ENCODE measurements at regions not wholly inside any gene's neighbourhood (a gene's known extent, or its start where the extent isn't known, plus 50 kb on each side); places are given as distances from the start of the nearest gene placed in this dataset.
"Not testable (repeated sequence)": the region's sequence is repeated elsewhere in the genome, so short reads cannot be mapped to it uniquely, and the experiment has no call there.

DNA sequence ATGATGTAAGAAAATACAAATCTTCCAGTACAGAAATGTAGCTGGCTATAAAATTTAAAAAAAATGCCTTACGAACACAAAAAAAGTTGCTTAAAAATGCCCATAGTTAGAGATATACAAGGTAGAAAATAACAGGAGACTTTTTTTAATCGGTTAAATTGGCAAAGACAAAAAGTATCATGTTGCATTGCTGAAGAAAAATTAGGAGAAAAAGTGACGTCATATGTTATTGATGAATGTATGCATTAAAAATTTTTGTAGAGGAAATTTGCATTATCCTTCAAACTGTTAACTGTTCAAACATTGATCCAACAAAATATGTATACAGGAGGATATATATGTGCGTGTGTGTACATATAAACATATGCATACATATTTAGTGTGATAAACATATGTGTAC, 1634.4 kb upstream of the PCDH7 start:
- WGBS, 5 donors, result 83 to 93% (median 88%) methylated on average over 4 of the region's 4 CpGs
- Histone ChIP-seq H3K9me3 (no peaks in the 10 kb centered on the region), H3K27ac (no peak overlapping the region), H3K4me3 (no peak overlapping the region), H3K27me3 (no peaks in the 10 kb centered on the region), H3K36me3 (no peaks in the 10 kb centered on the region), H3K4me1 (no peaks in the 10 kb centered on the region)
- no peak for TF ChIP-seq POLR2A (IDR thresholded peaks at IDR 0.05)
- TF ChIP-seq, protein P1, sequence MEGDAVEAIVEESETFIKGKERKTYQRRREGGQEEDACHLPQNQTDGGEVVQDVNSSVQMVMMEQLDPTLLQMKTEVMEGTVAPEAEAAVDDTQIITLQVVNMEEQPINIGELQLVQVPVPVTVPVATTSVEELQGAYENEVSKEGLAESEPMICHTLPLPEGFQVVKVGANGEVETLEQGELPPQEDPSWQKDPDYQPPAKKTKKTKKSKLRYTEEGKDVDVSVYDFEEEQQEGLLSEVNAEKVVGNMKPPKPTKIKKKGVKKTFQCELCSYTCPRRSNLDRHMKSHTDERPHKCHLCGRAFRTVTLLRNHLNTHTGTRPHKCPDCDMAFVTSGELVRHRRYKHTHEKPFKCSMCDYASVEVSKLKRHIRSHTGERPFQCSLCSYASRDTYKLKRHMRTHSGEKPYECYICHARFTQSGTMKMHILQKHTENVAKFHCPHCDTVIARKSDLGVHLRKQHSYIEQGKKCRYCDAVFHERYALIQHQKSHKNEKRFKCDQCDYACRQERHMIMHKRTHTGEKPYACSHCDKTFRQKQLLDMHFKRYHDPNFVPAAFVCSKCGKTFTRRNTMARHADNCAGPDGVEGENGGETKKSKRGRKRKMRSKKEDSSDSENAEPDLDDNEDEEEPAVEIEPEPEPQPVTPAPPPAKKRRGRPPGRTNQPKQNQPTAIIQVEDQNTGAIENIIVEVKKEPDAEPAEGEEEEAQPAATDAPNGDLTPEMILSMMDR (IDR thresholded peaks at IDR 0.05), result no peak
- no peak for TF ChIP-seq POLR2AphosphoS5 (IDR thresholded peaks at IDR 0.05)
- no peak for TF ChIP-seq EP300 (IDR thresholded peaks at IDR 0.05)
- DNase-seq, result no peak
- intact Hi-C loops (cut with DNase I; ENCODE audit: low total_unique reads), result no loop called here

DNA sequence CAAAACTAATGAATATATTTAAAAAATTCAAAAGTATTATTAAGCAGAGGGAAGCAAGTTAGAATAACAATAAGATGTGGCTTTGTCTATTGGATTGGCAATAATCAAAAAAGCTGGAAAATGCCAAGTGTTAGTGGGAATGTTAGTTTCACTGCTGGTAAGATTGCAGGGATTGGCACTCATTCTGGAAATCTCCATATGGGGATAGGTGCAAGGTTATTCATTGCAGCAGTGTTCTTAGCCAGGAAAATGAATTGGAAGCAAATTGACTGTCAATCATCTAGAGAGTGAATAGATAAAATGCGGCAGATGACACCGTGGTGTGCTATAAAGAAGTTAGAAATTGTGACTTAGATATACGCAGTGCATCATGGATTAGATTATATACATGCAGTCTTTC, 1615.5 kb upstream of the PCDH7 start:
- TF ChIP-seq EP300 (IDR thresholded peaks at IDR 0.05) (no peak), POLR2A (IDR thresholded peaks at IDR 0.05) (no peak), POLR2AphosphoS5 (IDR thresholded peaks at IDR 0.05) (no peak)
- TF ChIP-seq, protein P1 (IDR thresholded peaks at IDR 0.05), result no peak
- Histone ChIP-seq H3K4me3 (no peak overlapping the region), H3K27me3 (no peaks in the 10 kb centered on the region), H3K36me3 (no peaks in the 10 kb centered on the region), H3K27ac (no peak overlapping the region), H3K4me1 (no peaks in the 10 kb centered on the region), H3K9me3 (no peaks in the 10 kb centered on the region)
- DNase-seq, result no peak
- intact Hi-C loops (cut with DNase I; ENCODE audit: low total_unique reads), result no loop called here
- 87 to 97% (median 94%) methylated on average over 3 of the region's 3 CpGs for whole genome bisulfite sequencing, 5 donors

DNA sequence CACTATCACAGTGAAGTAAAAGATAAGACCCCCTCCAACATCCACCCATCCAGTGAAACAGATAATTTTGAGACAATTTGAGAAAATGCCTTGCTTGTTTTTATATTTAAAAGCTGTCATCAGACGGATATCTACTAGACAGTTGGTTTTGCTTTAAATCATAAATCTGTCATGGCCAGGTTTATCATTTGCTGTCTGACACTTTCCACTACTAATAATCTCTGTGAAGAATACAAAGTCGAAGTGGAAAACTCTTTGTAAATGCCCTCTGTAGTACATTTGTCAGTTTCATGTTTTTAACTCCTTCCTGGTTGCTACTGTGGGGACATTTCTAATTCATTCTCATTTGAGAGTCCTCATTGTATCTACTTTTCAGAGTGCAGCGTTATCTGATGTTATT, 1606.2 kb upstream of the PCDH7 start:
- TF ChIP-seq EP300 (IDR thresholded peaks at IDR 0.05), result no peak
- TF ChIP-seq, protein P1 (IDR thresholded peaks at IDR 0.05), result no peak
- no peak for TF ChIP-seq POLR2AphosphoS5 (IDR thresholded peaks at IDR 0.05)
- TF ChIP-seq POLR2A (IDR thresholded peaks at IDR 0.05), result no peak
- 45 to 62% (median 56%) methylated on average over 3 of the region's 3 CpGs for WGBS, 5 donors
- Histone ChIP-seq H3K4me3 (no peak overlapping the region), H3K27me3 (no peaks in the 10 kb centered on the region), H3K9me3 (peaks cover 0 to 8% (median 3%) of the 10 kb centered on the region in 4 donors), H3K4me1 (no peaks in the 10 kb centered on the region), H3K36me3 (no peaks in the 10 kb centered on the region), H3K27ac (no peak overlapping the region)
- no peak for DNase-seq
- intact Hi-C loops (cut with DNase I; ENCODE audit: low total_unique reads), result no loop called here

DNA sequence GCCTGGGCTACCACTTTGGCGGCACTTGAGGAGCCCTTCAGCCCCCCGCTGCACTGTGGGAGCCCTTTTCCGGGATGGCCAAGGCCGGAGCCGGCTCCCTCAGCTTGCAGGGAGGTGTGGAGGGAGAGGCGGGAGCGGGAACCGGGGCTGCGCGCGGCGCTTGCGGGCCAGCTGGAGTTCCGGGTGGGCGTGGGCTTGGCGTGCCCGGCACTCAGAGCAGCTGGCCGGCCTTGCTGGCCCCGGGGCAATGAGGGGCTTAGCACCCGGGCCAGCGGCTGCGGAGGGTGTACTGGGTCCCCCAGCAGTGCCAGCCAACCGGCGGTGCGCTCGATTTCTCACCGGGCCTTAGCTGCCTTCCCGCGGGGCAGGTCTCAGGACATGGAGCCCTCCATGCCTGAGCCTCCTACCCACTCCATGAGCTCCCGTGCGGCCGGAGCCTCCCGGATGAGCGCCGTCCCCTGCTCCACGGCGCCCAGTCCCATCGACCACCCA, 1602.9 kb upstream of the PCDH7 start:
- 95 to 98% (median 97%) methylated on average over 22 to 38 of the region's 38 CpGs for WGBS, 5 donors
- H3K27me3 ChIP-seq; H3K4me3 ChIP-seq; H3K36me3 ChIP-seq; H3K27ac ChIP-seq; H3K9me3 ChIP-seq; DNase-seq; H3K4me1 ChIP-seq; intact Hi-C loops (cut with DNase I; ENCODE audit: low total_unique reads): not testable (repeated sequence)

DNA sequence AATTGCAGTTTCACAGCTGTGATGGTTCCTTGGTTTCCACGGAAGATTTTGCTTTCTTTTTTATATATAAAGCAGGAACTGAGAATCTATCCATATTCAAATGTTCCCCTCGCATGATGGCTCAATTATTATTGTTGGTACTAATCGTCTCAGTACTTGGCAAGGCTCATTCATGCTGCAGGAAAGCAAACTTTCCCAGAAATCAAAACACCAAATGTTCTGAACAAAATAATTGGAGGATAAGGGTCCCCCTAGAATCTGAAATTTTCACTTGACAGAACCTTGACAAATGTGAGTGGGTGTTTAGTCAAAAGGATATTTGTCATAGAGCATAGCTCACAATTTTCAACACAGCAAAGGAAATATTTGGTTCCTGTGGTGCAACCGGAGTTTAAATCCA, 1598.6 kb upstream of the PCDH7 start:
- H3K9me3 ChIP-seq, result peaks cover 0 to 8% (median 3%) of the 10 kb centered on the region in 4 donors
- intact Hi-C loops (cut with DNase I; ENCODE audit: low total_unique reads), result no loop called here
- H3K4me1 ChIP-seq, result no peaks in the 10 kb centered on the region
- DNase-seq, result no peak
- no peak overlapping the region for H3K27ac ChIP-seq
- no peak for TF ChIP-seq EP300 (IDR thresholded peaks at IDR 0.05)
- 58 to 78% (median 68%) methylated on average over 4 of the region's 4 CpGs for WGBS, 5 donors
- H3K4me3 ChIP-seq, result no peak overlapping the region
- no peaks in the 10 kb centered on the region for H3K27me3 ChIP-seq
- H3K36me3 ChIP-seq, result no peaks in the 10 kb centered on the region
